ENCODE measurements at regions not wholly inside any gene's neighbourhood (a gene's known extent, or its start where the extent isn't known, plus 50 kb on each side); places are given as distances from the start of the nearest gene placed in this dataset.

DNA sequence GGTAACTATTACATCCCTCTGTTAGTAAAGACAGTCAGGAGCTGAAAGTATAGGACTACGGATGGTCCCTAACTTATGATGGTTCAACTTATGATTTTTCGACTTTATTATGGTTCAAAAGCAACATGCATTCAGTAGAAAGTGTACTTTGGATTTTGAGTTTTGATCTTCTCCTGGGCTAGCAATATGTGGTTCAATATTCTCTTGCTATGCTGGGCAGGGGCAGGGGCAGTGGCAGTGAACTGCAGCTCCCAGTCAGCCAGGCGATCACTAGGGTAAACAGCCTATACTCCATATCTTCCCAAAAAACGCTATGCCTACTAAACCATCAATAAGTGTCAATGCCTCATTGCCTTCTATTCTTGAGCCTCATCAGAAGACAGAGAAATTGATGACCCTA lies 292.7 kb downstream of the EMP1 start:
- ATAC-seq, result no peak

DNA sequence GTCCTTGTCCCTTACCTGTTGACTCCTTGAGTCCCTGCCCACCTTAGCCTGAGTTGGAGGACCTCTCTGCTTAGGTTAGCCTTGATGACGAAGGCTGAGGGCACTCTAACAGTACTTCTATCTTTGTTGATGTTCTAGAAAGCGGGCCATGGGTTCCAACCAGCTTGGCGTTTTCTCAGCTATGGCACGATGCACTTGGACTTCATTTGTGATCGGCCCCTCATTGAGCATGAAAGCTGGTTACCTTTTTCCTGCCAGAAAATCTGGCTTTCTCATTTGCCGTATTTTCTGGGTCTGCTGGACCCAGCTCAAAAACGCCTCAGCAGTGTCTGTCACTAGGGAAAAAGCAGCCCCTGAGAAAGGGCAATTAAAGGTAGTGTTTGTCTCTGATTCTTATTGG lies 290.8 kb downstream of the EMP1 start:
- no peak for ATAC-seq

DNA sequence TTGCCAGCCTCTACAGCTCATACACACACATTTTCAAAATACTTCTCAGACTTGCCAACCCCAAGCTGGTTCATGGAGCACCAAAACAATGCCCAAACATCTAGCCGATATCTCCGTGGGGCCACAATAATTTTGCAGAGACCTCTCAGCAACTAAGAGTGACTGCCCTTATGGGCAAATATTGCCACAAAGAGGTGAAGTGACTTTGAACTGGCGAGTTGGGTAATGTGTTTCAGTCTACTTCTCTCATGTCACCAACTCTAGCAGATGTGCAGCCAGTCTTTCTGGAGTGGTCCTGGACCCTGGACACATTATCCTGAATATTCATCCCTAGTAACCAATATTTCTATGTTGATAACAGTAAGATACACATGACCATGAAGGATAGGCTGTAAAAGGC lies 290.3 kb downstream of the EMP1 start:
- no peak for ATAC-seq

DNA sequence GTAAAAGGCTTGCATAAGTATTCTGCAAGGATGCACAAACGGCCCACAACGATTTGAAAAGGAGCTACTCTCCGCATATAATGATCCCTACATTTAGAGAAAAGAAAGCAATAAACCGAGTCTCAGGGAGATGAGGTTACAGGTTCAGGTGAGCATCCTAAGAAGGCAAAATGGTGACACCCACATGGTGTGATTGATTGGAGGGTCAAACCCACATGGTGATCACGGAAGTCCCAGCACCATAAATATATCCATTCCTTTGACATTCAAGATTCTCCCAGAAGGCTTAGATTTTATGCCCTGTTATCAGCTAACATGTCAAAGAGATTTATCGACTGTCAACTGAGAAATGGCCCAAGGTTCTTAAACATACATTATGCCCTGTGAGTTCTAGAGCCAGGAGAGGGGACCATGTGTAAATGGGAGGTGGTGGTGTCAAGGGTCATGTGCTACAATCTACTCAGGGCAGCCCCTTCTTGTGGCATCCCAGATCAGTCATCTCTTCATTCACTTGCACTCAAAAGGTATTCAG lies 282.2 kb downstream of the EMP1 start:
- ATAC-seq, result no peak

DNA sequence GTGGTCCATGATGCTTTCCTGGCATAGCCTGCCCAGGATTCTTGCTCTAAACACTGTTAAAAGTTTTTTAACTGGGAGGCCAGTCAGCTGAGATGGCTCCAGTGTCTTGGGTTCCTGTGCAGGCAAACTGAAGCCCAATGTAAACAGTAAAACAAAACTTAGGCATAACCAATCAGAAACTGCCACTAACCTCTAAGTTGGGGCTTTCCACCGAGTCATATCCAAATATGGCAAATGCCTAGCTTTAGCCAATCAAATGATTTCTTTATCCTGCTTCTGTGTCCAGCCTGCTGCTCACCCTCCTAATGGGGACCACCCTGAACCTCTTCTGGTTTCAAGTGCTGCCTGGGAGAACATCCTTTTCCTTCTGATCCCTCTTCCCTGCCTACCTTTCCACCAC lies 277.9 kb downstream of the EMP1 start:
- ATAC-seq, result no peak

DNA sequence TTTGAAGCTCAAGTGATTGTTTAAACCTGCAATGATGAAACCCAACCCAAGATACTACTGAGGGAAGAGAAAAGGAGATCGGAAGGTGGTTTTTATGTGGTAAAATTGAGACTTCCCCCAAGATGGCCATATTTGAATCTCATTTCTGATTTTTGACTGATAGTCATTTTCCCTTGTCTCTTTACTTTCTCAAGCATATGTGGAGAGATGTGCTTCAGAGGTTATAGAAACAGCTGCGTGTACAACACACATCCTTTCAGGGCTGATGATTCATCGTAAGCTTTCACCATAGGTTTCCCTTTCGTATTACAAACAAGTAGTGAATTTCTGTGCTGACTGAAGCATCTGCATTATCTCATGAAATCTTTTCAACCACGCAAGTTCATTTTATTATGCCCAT lies 276.2 kb downstream of the EMP1 start:
- ATAC-seq, result no peak

DNA sequence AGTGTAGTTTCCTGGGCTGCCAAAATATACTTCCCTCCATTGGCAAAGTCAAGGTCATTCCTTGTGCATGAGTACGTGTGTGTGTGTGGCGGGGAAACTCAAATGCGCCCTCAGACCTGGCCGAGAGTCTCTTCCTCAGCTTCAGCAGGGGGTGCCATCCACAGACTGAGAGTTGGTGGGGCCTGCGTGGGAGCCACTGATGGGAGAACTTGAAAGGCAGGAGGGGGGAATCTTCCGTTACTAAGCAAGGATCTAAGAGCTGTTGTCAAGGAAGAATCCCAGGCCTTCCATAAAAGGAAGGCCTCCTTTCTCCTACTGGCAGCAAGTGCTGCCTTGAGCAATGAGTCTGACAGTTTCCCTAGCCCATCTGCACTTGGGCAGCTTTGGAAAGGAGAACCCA lies 274.9 kb downstream of the EMP1 start:
- ATAC-seq, result no peak

DNA sequence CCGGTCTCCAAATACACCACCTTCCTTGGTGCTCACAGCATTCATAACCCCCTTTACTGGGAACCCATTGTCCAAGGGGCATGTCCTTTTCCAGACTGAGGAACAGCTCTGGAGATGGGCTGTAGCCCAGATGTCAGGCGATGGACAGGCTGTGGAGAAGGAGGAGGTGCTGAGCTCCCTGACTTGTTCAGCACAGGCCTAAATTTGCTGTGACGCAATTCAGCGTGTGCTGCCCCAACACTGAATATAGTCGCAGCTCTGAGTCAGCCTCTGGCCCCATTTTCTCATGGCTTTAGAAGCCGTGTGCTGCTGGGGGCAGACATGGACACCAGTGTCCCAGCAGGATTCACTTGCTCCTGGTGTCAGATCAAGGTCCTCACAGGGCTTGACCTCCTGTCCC lies 269.1 kb downstream of the EMP1 start:
- no peak for ATAC-seq

DNA sequence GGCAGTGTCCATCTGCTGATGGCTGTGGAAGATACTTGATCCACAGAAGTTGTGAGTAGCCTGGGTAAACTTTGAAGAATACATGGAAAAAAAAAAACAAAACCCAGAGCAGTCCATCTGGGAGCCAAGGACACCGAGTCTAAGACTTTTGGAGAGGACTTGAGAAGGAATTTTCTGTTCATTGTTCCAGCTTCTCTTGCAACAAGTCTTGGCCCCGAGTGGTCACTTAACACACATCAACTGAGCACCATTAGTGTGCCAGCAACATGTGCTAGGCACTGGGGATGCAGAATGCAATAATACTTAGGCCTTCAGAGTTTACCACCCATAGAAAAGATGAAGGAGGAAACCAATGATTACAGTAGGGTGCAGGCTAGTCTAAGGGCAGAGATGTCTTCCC lies 266.7 kb downstream of the EMP1 start:
- no peak for ATAC-seq

DNA sequence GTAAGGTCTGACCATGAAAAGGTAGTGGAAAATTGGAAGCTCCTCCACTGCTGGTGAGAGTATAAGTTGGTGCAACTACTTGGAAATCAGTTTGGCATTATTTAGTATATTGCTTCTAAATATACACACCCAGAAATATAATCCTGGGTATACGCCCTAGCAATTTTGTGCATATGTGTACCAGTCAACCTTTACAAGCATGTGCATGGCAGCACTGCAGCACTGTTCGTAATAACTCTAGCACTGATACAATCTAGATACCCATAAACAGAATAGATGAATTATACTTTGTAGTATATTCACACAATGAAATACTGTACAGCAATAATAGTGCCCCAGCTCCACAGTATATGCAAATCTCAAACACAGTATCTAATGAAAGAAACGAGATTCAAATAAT lies 265.9 kb downstream of the EMP1 start:
- no peak for ATAC-seq

DNA sequence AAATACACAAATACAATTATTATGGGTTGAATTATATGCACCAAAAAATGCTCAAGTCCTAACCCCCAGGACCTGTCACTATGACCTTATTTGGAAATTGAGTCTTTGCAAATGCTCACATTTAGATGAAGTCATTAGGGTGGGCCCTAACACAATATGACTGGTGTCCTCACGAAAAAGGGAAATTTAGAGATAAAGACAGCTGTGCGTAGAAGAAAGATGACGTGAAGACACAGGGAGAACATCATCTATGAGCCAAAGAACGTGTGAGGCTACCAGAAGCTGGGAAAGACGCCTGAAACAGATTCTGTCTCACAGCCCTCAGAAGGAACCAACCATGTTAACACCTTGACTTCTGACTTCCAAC lies 259.2 kb downstream of the EMP1 start:
- no peak for ATAC-seq

DNA sequence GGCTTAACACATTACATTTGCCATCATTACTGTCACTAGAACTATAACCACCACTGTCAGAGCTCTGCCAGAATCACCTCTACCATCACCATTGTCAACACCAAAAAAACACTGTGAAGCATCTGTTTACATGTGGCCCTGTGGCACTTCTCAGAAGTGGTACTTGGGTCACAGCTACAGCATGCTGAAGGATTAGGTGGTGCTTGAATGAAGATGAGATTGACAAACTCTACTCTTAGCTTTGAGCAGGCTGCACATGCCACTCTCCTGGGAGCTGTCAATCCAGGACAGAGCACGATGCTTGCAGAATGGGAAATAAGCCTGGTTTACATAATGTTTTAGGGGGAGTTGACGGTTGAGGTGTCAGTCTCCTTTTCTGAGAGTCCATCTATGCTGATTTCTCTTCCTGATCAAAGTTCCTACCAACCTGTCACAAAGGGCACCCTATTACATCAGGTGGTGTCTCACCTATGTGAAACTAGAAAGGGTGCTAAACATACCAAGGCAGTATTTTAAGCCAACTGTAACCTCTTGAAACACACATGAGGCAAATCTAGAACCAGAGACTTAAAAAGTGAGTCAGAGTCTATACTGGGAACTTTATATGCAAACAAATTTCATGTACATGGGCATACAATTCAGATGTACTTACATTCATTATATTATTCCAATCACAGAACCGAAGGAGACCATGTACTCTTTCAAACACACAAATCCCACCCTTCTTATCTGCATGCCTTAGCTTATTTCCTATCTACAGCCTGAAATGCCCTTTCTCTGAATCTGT lies 258.7 kb downstream of the EMP1 start:
- ATAC-seq, result no peak

DNA sequence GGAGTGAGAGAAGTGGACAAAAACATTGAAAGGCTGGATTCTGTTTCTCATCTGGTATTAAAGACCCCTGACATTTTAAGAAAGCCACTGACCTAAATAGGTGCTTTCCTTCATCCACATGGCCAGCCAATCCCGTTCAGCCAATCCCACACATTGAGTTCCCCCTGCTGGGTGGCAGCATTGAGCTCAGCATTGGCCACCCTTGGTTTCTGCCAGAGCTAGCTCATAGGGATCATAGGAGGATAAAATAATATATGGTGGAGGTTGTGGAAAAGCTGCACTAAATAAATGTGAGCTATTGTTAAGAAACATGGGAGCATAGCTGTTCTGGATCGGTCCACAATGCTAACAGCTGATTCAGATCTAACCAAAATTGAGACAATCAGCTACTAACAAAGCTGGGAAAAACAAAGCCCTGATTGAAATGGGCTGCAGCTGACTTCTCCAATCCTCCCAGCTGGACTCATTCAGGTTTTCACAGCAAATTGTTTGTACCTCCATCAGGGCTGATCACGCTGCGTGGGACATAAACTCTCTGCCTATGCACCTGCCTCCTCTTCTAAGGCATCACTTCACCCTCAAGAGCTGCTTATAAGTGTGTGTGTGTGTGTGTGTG lies 256.5 kb downstream of the EMP1 start:
- ATAC-seq, result no peak

DNA sequence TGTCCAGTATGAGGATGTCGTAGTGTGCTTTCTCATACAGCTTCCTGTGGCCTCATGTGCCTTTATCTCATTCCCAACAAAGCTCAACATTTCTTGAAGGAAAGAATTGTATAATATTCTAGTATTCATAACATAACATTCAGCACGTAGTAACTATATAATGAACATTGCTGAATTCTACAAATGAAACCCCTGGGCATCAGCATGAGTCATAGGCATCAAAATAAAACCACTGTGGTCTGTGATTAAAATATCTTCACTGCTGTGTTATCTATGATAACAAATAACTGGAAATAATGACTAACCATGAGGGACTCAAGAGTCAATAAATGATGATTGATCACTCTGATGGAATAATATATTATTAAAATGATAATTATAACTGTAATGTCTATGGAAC lies 255.2 kb downstream of the EMP1 start:
- ATAC-seq, result no peak

DNA sequence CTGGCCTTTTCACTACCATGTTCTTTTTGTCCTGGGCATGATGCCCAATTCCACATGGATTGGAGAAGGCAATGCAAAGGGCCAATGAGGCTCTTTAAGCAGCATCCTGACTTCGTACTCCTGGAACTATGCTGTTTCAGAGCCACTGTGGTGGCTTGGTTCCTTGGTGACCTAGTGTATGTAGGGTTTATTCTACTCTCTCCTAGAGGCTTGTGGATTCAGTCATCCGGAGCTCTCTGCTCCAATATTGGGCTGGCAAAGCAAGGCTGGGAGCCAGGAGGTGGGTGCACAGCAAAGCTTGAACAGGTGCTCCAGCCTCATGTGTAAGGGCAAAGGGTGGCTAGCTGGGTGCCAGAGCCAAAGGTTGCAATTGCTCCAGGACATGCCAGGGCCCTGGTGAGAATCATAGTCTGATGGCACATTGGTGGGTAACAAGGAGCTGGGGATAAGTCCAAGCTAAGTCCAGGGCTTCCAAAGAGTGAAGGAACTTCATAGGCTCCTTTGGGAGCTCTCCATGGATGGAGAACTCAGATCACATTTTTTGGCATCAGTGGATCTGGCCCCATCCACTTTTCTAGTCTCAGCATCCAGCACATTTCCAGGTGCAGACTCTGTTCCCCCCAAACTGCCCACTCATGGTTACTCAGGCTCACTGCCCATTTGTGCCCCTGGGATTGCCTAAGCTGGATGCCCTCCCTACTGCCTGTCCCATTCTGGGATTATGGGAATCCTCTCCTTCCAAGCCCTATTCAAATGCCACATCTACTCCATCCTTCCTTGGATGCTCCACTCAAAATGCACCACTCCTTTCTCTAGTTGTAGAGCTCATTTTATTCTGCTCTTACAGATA lies 253.9 kb downstream of the EMP1 start:
- ATAC-seq, result no peak

DNA sequence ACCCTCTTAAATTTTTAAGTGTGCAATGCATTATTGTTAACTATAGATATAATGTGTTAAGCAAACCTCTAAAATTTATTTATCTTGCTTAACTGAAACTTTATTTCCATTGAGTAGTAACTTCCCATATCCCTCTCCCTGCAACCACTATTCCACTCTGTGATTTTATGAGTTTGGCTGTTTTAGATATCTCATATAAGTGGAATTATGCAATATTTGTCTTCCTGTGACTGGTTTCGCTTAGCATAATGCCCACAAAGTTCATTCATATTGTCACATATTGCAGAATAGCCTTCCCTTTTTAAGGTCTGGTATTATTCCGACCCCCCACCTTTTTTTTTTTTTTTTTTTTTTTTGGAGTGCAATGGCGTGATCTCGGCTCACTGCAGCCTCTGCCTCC lies 247.6 kb downstream of the EMP1 start:
- ATAC-seq, result no peak

DNA sequence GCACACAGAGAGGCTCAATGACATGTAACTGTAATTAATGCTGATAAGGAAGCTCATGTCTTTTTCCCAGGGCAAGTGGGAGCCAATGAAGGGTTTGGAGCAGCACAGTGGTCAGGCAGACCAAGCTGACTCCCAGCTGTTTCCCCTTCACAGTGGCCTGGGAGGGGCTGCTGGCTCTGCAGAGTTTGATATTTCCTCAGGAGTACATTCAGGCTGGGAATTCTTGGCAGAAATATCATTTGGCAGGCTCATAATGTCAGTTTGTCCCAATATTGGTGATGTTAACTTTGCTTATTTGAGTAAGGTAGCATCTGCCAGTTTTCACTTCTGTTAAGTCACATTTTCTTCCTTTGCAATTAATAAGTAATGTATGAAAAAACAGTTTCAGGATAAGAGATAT lies 247.0 kb downstream of the EMP1 start:
- no peak for ATAC-seq

DNA sequence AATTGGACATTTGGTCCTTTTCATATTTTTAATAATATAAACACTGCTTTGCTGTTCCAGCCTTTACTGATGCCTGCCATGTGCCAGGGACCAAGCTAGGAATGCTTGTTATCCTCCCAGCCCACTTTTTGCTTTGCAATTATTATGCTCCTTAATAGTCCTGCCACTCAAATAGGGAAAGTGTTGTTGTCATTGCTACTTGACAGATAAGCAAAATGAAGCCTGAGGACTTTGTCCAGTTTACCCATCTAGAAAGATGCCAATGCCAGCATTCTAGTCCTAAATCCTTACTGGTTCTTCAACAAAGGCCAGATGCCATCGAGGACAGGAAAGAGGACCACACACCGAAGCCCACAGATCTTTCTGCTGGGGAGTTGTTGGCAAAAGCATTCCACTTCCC lies 246.5 kb downstream of the EMP1 start:
- no peak for ATAC-seq

DNA sequence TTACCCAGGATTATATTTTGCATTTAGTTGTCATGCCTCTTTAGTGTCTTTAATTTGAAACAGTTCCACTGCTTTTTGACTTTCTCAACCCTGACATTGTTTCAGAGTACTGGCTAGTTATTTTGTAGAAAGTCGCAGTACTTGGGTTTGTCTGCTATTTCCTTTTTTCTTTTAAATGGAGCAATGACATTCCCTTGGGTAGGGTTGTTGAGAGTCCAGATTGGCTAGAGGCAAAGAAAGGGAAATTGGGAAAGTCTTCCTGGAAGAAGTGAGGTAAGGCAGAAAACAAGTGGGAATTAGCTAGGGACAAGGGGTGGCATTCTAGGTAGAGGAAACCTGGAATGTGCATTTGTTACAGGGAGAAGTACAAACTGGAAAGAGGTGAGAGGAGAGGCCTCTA lies 245.9 kb downstream of the EMP1 start:
- no peak for ATAC-seq

DNA sequence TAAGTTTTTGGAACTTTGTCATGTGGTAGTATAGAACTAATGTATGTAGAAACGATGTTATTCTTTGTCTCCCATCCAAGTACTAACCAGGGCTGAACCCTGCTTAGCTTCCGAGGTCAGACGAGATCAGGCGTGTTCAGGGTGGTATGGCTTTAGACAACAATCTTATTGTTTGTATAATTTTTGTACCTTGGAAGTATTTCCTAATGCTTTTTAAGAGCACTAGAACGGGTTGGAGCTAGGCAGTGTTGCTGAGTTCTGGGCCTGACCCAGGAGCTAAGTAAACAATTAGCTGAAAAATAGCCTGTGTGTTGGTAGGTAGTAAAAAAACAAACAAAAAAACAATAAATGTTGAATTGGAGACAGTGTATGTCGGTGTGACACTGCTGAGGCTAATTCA lies 244.3 kb downstream of the EMP1 start:
- ATAC-seq, result no peak

DNA sequence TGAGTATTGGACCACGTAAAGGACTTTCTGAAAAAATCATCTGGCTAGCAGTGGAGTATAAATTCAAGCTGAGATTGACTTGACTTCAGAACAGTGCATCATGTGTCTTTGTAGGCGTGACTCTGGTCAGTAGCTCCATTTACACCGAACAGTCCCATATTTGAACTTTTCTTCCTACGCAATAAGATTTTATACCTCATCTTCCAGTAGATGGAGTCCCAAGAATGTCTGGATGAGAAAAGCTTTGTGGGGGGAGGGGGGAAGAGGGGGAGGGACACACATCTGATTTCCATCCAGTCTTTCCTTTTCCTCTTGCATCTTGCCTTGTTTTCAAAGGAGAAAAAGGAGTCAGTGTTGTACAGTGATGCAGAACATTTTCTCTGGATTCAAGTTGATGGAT lies 241.0 kb downstream of the EMP1 start:
- ATAC-seq, result no peak

DNA sequence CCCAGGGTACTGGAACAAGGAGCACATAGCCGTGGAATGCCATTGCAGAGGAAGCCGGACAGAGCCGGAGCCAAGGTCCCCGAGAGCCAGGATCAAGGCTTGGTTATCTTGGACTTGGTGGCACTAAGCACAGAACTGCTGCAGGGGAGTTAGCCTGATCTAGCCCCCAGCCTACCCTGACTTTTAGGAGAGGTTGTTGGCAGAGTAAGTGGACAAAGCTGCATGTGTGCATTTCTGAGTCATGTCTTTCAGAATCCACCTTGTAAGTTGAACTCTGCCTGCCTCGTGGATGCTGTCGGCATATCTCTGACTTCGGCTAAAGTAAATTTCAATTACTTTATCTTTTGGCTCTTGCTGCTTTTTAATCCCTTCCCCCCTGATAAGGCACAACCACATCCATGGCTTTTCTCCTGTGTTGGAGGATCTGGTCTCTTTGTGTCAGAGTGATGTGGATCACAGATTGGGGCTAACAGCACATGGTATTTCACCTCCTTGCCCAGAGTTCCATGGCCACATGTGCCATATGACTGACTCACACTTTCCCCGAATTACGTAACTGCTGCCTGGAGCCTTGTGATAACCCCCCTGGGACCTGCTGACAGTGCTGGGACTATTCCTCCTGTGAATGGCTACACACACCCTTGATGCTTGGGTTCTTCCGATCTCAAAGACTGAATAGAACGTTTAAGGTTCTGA lies 240.3 kb downstream of the EMP1 start:
- ATAC-seq, result no peak

DNA sequence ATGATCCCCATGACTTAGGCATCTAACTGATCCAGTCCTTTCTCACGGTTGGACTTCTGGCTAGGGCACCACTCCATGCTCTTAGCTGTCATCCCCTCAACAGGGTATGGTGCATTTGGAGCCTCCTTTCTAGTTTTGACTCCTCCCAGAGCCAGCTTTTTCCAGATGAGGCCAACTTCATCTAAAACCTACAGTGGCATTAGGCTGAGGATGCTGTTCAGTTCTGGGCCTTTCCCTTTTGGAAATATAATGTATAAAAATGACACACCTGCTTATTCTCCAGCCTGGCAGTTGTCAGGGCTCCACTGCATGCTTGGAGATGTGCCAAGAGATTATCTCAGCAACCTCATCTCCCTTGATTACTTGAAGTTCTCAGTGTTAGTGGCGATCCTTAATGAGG lies 239.7 kb downstream of the EMP1 start:
- ATAC-seq, result no peak

All from esophagus mucosa (tissue), 1 donor.